GM13976 (cell line): ENCODE measurements at regions not wholly inside any gene's neighbourhood (a gene's known extent, or its start where the extent isn't known, plus 50 kb on each side); places are given as distances from the start of the nearest gene placed in this dataset.

Experiments used
- DNase-seq: peaks from one replicate; pipeline ENCODE4 v3.0.0; 2012; ENCODE audit warnings: low spot score
- CTCF ChIP-seq: IDR thresholded peaks from 2 replicates; pipeline ENCODE4 v1.5.1; 2012; ENCODE audit warnings: borderline replicate concordance, mild to moderate bottlenecking; ENCODE audit not compliant: insufficient read depth; ENCODE audit errors: extremely low read depth, missing control alignments, control extremely low read depth
- in situ Hi-C: fragments of 300-500 bp; cut with MboI; formaldehyde crosslinking; loops from one replicate; pipeline ENCODE4 v1.12.0; 2022; ENCODE audit warnings: low sequenced_read_pairs, mixed read lengths, inconsistent platforms; ENCODE audit not compliant: unreplicated experiment

GRCh38 chr12:105948331-105948730, 190.4 kb downstream of the NUAK1 start:
- in situ Hi-C loops, result no loop called here
- no peak for TF ChIP-seq CTCF
- DNase-seq, result no peak

GRCh38 chr12:105949391-105949790, 189.4 kb downstream of the NUAK1 start:
- DNase-seq, result no peak
- no peak for TF ChIP-seq CTCF
- in situ Hi-C loops, result no loop called here

- no peak for TF ChIP-seq CTCF
- in situ Hi-C loops, result no loop called here
- DNase-seq, result no peak
Measured at GRCh38 chr12:105951732-105952131, 187.0 kb downstream of the NUAK1 start.

GRCh38 chr12:105954951-105955931, 183.5 kb downstream of the NUAK1 start:
- no peak for TF ChIP-seq CTCF
- in situ Hi-C loops, result no loop called here
- no peak for DNase-seq

- in situ Hi-C loops, result no loop called here
- DNase-seq, result no peak
- no peak for TF ChIP-seq CTCF
Measured at GRCh38 chr12:105955976-105956375, 182.8 kb downstream of the NUAK1 start.

GRCh38 chr12:105956662-105957457, 181.9 kb downstream of the NUAK1 start:
- no peak for DNase-seq
- TF ChIP-seq CTCF, result no peak
- in situ Hi-C loops, result no loop called here
